ENCODE measurements at regions not wholly inside any gene's neighbourhood (a gene's known extent, or its start where the extent isn't known, plus 50 kb on each side); places are given as distances from the start of the nearest gene placed in this dataset.

DNA sequence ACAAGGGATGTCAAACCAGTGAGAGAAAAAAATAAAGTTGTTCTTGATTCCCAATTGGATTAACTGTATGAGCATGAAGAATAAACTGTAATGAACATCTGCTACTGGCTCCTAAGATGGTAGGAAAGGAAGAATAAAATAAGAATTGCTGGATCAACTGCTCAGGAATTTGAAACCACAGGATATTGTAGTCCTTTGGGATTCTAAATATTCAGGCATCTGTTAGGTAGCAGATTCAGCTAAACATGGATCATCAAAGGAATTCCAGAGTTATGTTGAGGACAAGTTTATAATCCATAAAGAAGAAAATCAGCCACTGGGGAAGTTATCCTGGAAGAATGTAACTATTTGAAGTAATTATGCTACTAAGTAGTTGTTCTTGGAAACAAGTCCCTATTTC lies 65.8 kb downstream of the ISL1 start:
- ATAC-seq: no peak

DNA sequence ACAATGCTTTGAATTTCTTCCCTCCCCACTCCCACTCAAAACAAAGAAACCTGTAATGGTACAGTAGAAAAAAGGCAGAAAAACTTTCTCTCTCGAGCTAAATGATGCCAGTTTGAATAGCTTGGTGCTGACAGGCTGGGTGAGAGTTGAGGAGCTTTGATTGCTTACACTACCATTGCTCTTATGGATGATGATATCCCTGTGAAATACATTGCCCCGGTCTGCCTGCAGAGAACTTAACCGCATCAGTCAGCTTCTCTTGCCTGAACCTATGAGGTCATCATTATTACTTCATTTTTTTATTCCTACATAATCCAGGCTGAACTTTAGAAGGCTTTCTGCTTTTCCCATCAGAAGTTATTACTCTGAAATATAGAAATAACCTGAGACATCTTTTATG lies 69.3 kb downstream of the ISL1 start:
- ATAC-seq: no peak

DNA sequence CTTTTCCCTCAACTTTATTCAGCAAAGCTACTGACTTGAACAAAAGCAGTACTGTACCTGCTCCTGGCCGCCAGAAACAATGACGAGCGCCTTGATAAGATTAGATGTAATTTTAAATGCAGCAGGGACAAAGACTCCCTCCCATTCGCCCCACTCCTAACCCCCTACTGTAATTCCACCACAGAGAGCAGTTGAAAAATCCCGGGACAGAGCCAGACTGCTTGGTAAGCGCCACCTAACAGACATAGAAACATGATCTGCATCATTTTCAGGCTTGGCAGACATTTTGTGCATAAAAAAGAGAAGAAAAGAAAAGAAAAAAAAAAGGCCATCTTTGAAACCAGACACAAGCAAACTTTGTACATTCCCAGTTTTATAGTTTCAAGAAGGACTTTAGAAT lies 81.9 kb downstream of the ISL1 start:
- ATAC-seq: no peak

- ATAC-seq: no peak
These were observed 83.0 kb downstream of the ISL1 start for GRCh38 chr5:51466214-51466613.

DNA sequence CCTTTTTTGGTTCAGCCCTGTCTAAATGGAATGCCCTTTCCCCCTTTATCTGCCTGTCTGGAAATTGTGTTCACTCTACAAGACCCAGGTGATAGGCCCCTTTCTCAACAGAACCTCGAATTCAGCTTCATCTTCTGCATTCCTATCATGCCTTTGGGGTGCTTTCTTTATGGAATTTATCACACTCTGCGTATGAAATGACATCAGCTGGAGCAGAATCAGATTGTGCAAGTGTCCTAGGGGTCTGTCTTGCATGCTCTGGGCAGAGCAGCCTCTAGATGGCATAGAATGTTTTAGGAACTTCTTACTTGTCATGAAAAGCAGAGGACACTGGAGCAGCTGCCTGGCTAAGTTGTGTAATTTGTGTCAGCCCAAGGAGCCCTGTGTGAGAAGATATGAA lies 84.9 kb downstream of the ISL1 start:
- ATAC-seq: no peak

DNA sequence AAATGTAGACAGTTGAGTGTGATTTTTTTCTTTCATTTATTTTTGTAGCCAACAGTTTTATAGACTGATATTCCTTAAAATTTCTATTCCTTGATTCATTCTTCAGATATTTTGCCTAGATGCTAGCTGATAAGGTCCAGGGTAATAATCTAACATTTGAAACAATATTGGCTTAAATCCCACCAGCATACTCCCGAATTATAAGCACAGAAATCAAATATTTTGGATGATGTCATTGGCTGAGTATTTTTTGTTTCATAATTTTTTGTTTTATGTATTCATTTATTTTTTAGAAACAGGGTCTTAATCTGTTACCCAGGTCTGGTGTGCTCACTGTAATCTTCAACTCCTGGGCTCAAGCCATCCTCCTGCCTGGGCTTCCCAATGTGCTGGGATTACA lies 88.4 kb downstream of the ISL1 start:
- ATAC-seq: no peak

GRCh38 chr5:51472472-51472871 lies 89.2 kb downstream of the ISL1 start:
- ATAC-seq: no peak

- no peak for ATAC-seq
These were observed 92.4 kb downstream of the ISL1 start for GRCh38 chr5:51475628-51476027.

- no peak for ATAC-seq
These were observed 93.2 kb downstream of the ISL1 start for GRCh38 chr5:51476431-51476830.

GRCh38 chr5:51479840-51480239 lies 96.6 kb downstream of the ISL1 start:
- ATAC-seq: no peak

DNA sequence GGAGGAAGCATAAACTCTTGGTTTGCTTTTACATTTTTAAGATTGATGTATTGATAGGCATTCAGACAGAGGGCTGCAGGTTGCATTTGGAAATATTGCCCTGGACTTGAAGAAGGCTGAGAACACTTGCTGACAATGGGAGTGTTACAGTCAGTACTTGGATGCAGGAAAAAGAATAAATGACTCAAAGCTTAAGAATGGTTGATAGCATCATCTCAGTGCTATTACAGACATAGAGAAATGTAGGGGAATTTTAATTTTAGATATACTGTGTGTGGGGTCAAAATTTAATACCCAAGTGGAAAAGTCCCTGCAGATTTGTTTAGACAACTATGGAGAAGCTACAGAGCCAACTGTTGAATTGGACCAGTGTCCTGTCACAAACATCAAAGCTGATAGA lies 101.1 kb downstream of the ISL1 start:
- ATAC-seq: no peak

DNA sequence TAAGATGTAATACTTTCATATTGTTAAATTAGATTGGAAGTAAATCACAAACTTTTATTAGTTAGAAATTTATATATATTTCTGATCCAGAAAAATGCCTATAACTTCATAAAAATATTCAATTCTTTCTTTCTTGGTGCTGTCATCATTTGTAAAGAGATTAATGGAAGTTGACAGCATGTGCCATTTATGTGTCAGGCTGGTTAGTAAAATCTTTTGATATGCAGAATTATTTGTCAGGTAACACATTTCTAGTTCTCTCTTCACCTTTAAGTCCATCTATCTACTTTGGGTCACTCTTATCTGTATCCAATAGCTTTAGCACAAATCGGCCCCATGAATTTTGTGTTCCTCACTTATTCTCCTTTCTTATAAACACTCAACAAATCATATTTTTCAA lies 102.9 kb downstream of the ISL1 start:
- ATAC-seq: no peak

GRCh38 chr5:51487952-51488351 lies 104.7 kb downstream of the ISL1 start:
- ATAC-seq: no peak

- ATAC-seq: no peak
These were observed 105.8 kb downstream of the ISL1 start for GRCh38 chr5:51488803-51489642.

- no peak for ATAC-seq
These were observed 111.6 kb downstream of the ISL1 start for GRCh38 chr5:51494821-51495220.

- no peak for ATAC-seq
These were observed 112.4 kb downstream of the ISL1 start for GRCh38 chr5:51495672-51496071.

DNA sequence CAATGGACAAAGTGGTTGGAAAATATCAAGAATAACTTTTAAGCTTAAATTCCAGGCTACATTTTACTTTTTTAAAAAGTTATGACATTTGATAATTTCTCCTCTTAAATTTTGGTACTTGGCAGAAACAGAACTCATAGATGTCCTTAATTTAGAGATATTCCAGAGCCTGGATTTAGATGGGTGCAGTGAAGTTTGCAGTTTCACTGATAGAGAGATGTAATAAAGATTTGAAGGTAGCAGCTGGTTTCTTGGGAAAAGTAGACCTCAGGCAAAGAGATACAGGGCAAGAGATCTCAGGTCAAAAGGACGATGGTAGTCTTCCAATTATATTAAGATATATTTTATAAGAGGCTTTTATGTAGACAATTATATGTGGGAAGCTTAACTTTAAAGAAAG lies 134.6 kb downstream of the ISL1 start:
- no peak for ATAC-seq

GRCh38 chr5:51518607-51519006 lies 135.4 kb downstream of the ISL1 start:
- no peak for ATAC-seq

GRCh38 chr5:51521583-51521982 lies 138.3 kb downstream of the ISL1 start:
- ATAC-seq: no peak

DNA sequence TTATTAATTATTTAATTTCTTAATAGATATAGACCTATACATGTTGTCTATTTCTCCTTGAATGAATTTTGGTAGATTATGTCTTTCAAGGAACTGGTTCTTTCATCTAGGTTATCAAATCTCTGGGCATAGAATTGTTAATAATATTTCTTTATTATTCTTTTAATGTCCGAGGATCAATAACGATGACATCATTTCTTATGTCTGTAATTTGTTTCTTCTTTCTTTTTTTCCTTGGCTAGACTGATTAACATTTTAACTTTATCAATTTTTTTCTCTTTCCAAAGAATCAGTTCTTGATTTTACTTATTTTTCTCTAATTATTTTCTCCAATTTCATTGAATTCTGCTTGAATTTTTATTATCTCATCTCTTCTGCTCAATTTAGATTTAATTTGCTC lies 156.0 kb downstream of the ISL1 start:
- no peak for ATAC-seq

DNA sequence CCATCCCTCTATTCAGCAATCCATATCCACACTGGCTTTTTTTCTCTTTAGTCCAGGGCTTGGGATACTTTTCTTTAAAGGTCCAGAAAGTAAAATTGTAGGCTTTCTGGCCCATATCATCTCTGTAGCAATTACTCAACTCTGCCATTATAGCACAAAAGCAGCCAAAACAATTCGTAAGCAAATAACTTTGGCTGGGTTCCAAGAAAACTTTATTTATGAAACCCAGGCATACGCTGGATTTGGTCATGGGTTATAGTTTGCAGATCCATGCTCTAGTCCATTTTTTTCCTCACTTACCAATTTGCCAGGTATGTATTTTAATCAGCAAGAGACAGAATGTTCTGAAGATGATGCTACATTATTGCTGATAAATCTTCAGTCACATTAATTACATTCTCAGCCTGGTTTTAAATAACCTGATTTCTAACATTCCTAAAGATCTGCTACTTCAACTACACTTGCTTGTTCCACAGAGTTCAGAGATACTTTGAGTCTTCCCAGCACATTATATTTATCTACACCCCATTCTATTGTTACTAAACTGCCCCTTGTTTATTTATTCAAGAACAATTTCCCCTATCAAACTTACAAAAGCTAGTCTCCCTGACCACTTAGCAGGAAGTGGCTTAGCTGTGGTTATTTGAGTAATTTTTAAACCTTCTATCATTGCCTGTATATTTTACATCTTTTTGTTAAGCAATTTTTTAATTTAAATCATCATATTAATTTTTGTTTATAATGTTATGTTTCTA lies 161.0 kb downstream of the ISL1 start:
- ATAC-seq: no peak

DNA sequence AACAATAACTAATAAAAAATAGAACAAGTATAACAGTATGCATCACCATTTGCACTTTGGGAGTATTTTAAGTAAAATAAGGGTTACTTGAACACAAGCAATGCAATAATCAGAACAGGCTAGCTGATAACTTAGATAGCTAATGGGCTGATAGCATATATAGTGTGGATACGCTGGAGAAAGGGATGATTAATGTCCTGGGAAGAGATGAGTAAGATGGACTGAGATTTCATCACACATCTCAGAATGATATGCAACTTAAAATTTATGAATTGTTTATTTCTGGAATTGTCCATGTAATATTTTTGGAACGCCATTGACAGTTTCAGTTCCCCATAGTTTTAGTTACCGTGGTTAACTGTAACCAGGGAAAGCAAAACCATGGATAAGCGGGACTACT lies 173.6 kb downstream of the ISL1 start:
- no peak for ATAC-seq

DNA sequence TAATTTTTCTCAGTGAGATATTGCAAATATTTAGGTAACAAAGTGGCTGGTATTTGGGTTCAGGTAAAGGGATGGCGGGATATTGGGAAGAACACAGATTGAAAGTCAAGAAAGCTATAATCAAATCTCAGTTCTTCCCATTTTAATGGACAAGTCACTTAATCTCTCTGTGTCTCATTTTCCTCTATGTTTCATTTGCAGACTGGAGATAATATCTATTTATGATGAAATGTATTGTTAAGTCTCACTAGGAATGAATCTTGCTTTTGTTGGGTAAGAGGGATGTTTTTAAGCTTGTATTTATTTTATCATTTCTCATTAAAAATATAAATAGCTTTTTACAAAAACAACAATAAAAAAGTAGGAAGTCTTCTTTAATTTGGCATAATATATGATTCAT lies 175.4 kb downstream of the ISL1 start:
- no peak for ATAC-seq

- ATAC-seq: no peak
These were observed 176.1 kb downstream of the ISL1 start for GRCh38 chr5:51559339-51559738.
